NCI-H1105 treated with DMSO at 0.1 percent for 48 hours (cell line): ENCODE measurements at regions not wholly inside any gene's neighbourhood (a gene's known extent, or its start where the extent isn't known, plus 50 kb on each side); places are given as distances from the start of the nearest gene placed in this dataset.
A peak's percentile ranks its signal among the peaks of the same experiment; 100 is the strongest.
"Not testable (repeated sequence)": the region's sequence is repeated elsewhere in the genome, so short reads cannot be mapped to it uniquely, and the experiment has no call there.

ENCODE experiments used
- DNase-seq: peaks from one replicate; lab custom pipeline; 2025; lab: John Stamatoyannopoulos, UW

GRCh38 chrX:69431420-69431819 lies 72.7 kb upstream of the NALF2 start:
- no peak for DNase-seq

GRCh38 chrX:69430785-69431184 lies 73.3 kb upstream of the NALF2 start:
- DNase-seq, result no peak

GRCh38 chrX:69429339-69430015 lies 74.6 kb upstream of the NALF2 start:
- no peak for DNase-seq

- no peak for DNase-seq
These were observed 75.9 kb upstream of the NALF2 start for GRCh38 chrX:69428216-69428615.

GRCh38 chrX:69424910-69425309 lies 79.2 kb upstream of the NALF2 start:
- DNase-seq, result peak; percentile 1

- DNase-seq, result peak; percentile 1
These were observed 80.0 kb upstream of the NALF2 start for GRCh38 chrX:69424161-69424560.

- DNase-seq, result not testable (repeated sequence)
These were observed 81.9 kb upstream of the NALF2 start for GRCh38 chrX:69422208-69422607.

- DNase-seq, result no peak
These were observed 88.4 kb upstream of the NALF2 start for GRCh38 chrX:69415698-69416097.

- no peak for DNase-seq
These were observed 91.5 kb upstream of the NALF2 start for GRCh38 chrX:69412661-69413060.

- no peak for DNase-seq
These were observed 105.2 kb upstream of the NALF2 start for GRCh38 chrX:69398881-69399280.

- DNase-seq, result no peak
These were observed 107.2 kb upstream of the NALF2 start for GRCh38 chrX:69396916-69397315.

GRCh38 chrX:69395306-69395705 lies 108.8 kb upstream of the NALF2 start:
- DNase-seq, result no peak

GRCh38 chrX:69389101-69389501 lies 115.0 kb upstream of the NALF2 start:
- no peak for DNase-seq

- DNase-seq, result peak; percentile 24
These were observed 115.6 kb upstream of the NALF2 start for GRCh38 chrX:69388526-69388925.

GRCh38 chrX:69387567-69388487 lies 116.3 kb upstream of the NALF2 start:
- peak; percentile 16 for DNase-seq

GRCh38 chrX:69386681-69387080 lies 117.4 kb upstream of the NALF2 start:
- no peak for DNase-seq

- no peak for DNase-seq
These were observed 124.7 kb upstream of the NALF2 start for GRCh38 chrX:69379412-69379811.

GRCh38 chrX:69374569-69374968 lies 129.6 kb upstream of the NALF2 start:
- no peak for DNase-seq

- no peak for DNase-seq
These were observed 131.7 kb upstream of the NALF2 start for GRCh38 chrX:69372435-69372834.

GRCh38 chrX:69371159-69371558 lies 133.0 kb upstream of the NALF2 start:
- DNase-seq, result no peak

GRCh38 chrX:69369999-69370398 lies 134.1 kb upstream of the NALF2 start:
- no peak for DNase-seq

GRCh38 chrX:69366183-69366582 lies 137.9 kb upstream of the NALF2 start:
- no peak for DNase-seq

- no peak for DNase-seq
These were observed 138.4 kb upstream of the NALF2 start for GRCh38 chrX:69365755-69366154.
